ENCODE measurements at regions not wholly inside any gene's neighbourhood (a gene's known extent, or its start where the extent isn't known, plus 50 kb on each side); places are given as distances from the start of the nearest gene placed in this dataset.

DNA sequence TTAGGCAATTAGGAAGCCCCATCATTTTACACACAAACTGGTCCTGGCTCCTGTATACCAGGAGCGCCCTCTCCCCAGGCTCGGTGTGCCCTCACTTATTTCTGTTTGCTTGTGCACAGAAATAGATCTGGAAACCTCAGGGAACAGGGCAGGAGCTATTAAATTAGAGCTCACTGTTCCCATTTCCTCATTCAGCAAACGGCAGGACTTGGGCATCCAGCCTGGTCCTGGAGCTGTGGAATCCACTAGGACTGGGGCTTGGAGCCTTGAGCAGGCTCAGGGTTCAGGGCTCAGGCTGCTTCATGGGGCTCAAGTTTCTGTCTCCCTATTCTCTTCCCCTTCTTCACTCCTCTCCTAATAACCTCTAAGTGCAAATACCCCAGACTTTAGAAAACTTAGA lies 91.3 kb downstream of the VCPKMT start:
- intact Hi-C loops (cut with micrococcal nuclease): no loop called here
- TF ChIP-seq, protein P1, sequence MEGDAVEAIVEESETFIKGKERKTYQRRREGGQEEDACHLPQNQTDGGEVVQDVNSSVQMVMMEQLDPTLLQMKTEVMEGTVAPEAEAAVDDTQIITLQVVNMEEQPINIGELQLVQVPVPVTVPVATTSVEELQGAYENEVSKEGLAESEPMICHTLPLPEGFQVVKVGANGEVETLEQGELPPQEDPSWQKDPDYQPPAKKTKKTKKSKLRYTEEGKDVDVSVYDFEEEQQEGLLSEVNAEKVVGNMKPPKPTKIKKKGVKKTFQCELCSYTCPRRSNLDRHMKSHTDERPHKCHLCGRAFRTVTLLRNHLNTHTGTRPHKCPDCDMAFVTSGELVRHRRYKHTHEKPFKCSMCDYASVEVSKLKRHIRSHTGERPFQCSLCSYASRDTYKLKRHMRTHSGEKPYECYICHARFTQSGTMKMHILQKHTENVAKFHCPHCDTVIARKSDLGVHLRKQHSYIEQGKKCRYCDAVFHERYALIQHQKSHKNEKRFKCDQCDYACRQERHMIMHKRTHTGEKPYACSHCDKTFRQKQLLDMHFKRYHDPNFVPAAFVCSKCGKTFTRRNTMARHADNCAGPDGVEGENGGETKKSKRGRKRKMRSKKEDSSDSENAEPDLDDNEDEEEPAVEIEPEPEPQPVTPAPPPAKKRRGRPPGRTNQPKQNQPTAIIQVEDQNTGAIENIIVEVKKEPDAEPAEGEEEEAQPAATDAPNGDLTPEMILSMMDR (IDR thresholded peaks at IDR 0.05): no peak
- ATAC-seq: no peak
- H3K36me3 Mint-ChIP-seq: peaks cover 7% of the 10 kb centered on the region
- peak overlapping the region in 1 of 2 donors; percentile 65 for H3K27ac Mint-ChIP-seq
- no peaks in the 10 kb centered on the region for H3K27me3 ChIP-seq (ENCODE audit: control insufficient read depth, insufficient read depth, low read length)
- no peak overlapping the region for H3K4me3 ChIP-seq (ENCODE audit: low read length)
- H3K36me3 ChIP-seq (ENCODE audit: control insufficient read depth, insufficient read depth, low read length): no peaks in the 10 kb centered on the region
- H3K9me3 ChIP-seq (ENCODE audit: control insufficient read depth, insufficient read depth, low read length): peaks cover 10% of the 10 kb centered on the region
- WGBS (ENCODE audit: insufficient coverage): 93% methylated on average over 3 of the region's 3 CpGs
- peaks cover 0 to 9% of the 10 kb centered on the region in 2 donors for H3K9me3 Mint-ChIP-seq
- no peak for DNase-seq
- H3K4me1 ChIP-seq (ENCODE audit: control insufficient read depth, insufficient read depth, low read length): peaks cover 10% of the 10 kb centered on the region
- no peaks in the 10 kb centered on the region for H3K27me3 Mint-ChIP-seq (ENCODE audit: low read depth in 2 of 2)
- H3K27ac ChIP-seq (ENCODE audit: low read length): no peak overlapping the region
- H3K4me3 Mint-ChIP-seq: no peak overlapping the region
- H3K4me1 Mint-ChIP-seq: peaks cover 25 to 27% of the 10 kb centered on the region in 2 donors

DNA sequence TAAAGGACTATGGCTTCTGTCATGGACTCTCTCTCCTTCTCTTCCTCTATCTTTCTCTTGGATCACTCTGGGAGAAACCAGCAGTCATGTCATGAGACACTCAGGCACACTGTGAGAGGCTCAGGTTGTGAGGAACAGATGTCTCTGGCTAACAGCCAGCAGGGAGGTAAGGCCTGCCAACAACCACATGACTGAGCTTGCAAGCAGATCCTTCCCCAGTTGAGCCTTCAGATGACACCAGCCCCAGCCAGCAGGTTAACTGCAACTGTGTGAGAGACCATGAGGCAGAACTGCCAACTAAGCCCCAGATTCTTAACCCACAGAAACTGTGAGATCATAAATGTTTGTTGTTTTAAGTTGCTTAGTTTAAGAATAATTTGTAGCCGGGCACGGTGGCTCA lies 90.6 kb downstream of the VCPKMT start:
- H3K4me3 Mint-ChIP-seq: no peak overlapping the region
- 100% methylated on average over 2 of the region's 2 CpGs for WGBS (ENCODE audit: insufficient coverage)
- Histone ChIP-seq H3K4me1 (ENCODE audit: control insufficient read depth, insufficient read depth, low read length) (peaks cover 10% of the 10 kb centered on the region), H3K27ac (ENCODE audit: low read length) (no peak overlapping the region), H3K27me3 (ENCODE audit: control insufficient read depth, insufficient read depth, low read length) (no peaks in the 10 kb centered on the region), H3K9me3 (ENCODE audit: control insufficient read depth, insufficient read depth, low read length) (peaks cover 7% of the 10 kb centered on the region), H3K4me3 (ENCODE audit: low read length) (no peak overlapping the region), H3K36me3 (ENCODE audit: control insufficient read depth, insufficient read depth, low read length) (no peaks in the 10 kb centered on the region)
- H3K4me1 Mint-ChIP-seq: peaks cover 19 to 29% of the 10 kb centered on the region in 2 donors
- DNase-seq (no peak), ATAC-seq (no peak)
- peaks cover 0 to 8% of the 10 kb centered on the region in 2 donors for H3K9me3 Mint-ChIP-seq
- H3K27ac Mint-ChIP-seq: peak overlapping the region in 1 of 2 donors; percentile 65
- TF ChIP-seq, protein P1 (IDR thresholded peaks at IDR 0.05): no peak
- peaks cover 7% of the 10 kb centered on the region for H3K36me3 Mint-ChIP-seq
- intact Hi-C loops (cut with micrococcal nuclease): no loop called here
- H3K27me3 Mint-ChIP-seq (ENCODE audit: low read depth in 2 of 2): no peaks in the 10 kb centered on the region

DNA sequence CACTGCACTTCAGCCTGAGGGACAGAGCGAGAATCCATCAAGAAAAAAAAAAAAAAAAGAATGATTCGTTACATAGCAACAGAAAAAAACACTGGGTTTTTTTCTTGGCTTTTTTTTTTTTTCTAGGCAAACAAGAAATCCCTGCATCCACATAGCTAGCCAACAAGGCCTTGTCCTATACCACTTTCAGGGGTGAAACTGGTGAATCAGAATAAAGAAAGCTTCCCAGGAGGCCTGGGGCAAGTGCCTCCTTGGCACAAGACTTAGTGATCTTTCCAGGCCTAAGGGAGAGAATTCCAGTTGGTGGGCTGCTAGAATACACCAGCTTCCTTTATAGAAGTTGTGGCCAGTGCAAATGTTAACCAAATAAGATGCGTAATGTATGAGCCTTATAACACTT lies 90.0 kb downstream of the VCPKMT start:
- H3K4me1 Mint-ChIP-seq: peaks cover 18 to 29% of the 10 kb centered on the region in 2 donors
- no peak overlapping the region for H3K27ac Mint-ChIP-seq
- intact Hi-C loops (cut with micrococcal nuclease): no loop called here
- H3K36me3 ChIP-seq (ENCODE audit: control insufficient read depth, insufficient read depth, low read length): no peaks in the 10 kb centered on the region
- WGBS (ENCODE audit: insufficient coverage): 100% methylated on average over 2 of the region's 3 CpGs
- no peaks in the 10 kb centered on the region for H3K27me3 Mint-ChIP-seq (ENCODE audit: low read depth in 2 of 2)
- TF ChIP-seq, protein P1 (IDR thresholded peaks at IDR 0.05): no peak
- ATAC-seq (no peak), DNase-seq (no peak)
- H3K9me3 Mint-ChIP-seq: peaks cover 0 to 6% of the 10 kb centered on the region in 2 donors
- peaks cover 4% of the 10 kb centered on the region for H3K4me1 ChIP-seq (ENCODE audit: control insufficient read depth, insufficient read depth, low read length)
- peaks cover 7% of the 10 kb centered on the region for H3K9me3 ChIP-seq (ENCODE audit: control insufficient read depth, insufficient read depth, low read length)
- H3K4me3 ChIP-seq (ENCODE audit: low read length): no peak overlapping the region
- no peaks in the 10 kb centered on the region for H3K27me3 ChIP-seq (ENCODE audit: control insufficient read depth, insufficient read depth, low read length)
- no peak overlapping the region for H3K4me3 Mint-ChIP-seq
- H3K36me3 Mint-ChIP-seq: peaks cover 7% of the 10 kb centered on the region
- no peak overlapping the region for H3K27ac ChIP-seq (ENCODE audit: low read length)

DNA sequence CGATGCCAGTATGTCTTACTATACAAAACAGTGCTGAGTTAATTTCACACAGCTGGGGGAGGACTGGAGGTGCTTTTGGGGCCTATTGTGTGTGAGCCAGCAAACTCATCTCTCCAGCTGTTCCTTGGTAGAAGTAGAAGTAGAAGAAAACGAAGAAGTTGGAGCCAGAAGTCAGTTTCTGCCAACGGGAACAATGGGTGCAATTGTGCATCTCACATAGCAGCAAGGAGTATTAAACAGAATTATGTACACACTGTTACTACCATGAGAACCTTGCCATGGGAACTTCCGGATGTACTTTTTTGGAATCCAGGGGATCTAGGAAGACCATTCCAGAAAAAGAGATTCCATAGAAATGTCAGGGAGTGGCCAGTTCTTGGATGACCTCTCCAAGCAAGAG lies 88.6 kb downstream of the VCPKMT start:
- no peak overlapping the region for H3K4me3 Mint-ChIP-seq
- Histone ChIP-seq H3K27me3 (ENCODE audit: control insufficient read depth, insufficient read depth, low read length) (no peaks in the 10 kb centered on the region), H3K9me3 (ENCODE audit: control insufficient read depth, insufficient read depth, low read length) (peaks cover 7% of the 10 kb centered on the region), H3K4me3 (ENCODE audit: low read length) (no peak overlapping the region), H3K36me3 (ENCODE audit: control insufficient read depth, insufficient read depth, low read length) (no peaks in the 10 kb centered on the region), H3K27ac (ENCODE audit: low read length) (no peak overlapping the region), H3K4me1 (ENCODE audit: control insufficient read depth, insufficient read depth, low read length) (peaks cover 2% of the 10 kb centered on the region)
- H3K4me1 Mint-ChIP-seq: peaks cover 11 to 37% of the 10 kb centered on the region in 2 donors
- H3K27ac Mint-ChIP-seq: peak overlapping the region in 1 of 2 donors; percentile 70
- no peaks in the 10 kb centered on the region for H3K27me3 Mint-ChIP-seq (ENCODE audit: low read depth in 2 of 2)
- DNase-seq (no peak), ATAC-seq (no peak)
- peaks cover 0 to 6% of the 10 kb centered on the region in 2 donors for H3K9me3 Mint-ChIP-seq
- H3K36me3 Mint-ChIP-seq: peaks cover 7% of the 10 kb centered on the region
- TF ChIP-seq, protein P1 (IDR thresholded peaks at IDR 0.05): no peak
- WGBS (ENCODE audit: insufficient coverage): 92% methylated on average over 4 of the region's 4 CpGs
- intact Hi-C loops (cut with micrococcal nuclease): no loop called here

Data from natural killer cell (primary cell).